AG09319 (cell line): ENCODE measurements at regions not wholly inside any gene's neighbourhood (a gene's known extent, or its start where the extent isn't known, plus 50 kb on each side); places are given as distances from the start of the nearest gene placed in this dataset.

Source experiments
- DNase-seq: peaks from one replicate; pipeline ENCODE4 v3.0.0-alpha.2; 2010; ENCODE audit warnings: low read depth; ENCODE audit errors: extremely low read depth
- CTCF ChIP-seq: IDR thresholded peaks from 2 replicates; pipeline ENCODE4 v1.5.1; 2011; ENCODE audit warnings: low read depth, mild to moderate bottlenecking, inconsistent platforms, low read length, moderate library complexity

- no peak for DNase-seq
- TF ChIP-seq CTCF = no peak
Measured at GRCh38 chr3:117248153-117248552, 538.6 kb downstream of the TUSC7 start.

GRCh38 chr3:117252208-117252607 lies 542.6 kb downstream of the TUSC7 start:
- no peak for DNase-seq
- no peak for TF ChIP-seq CTCF

DNA sequence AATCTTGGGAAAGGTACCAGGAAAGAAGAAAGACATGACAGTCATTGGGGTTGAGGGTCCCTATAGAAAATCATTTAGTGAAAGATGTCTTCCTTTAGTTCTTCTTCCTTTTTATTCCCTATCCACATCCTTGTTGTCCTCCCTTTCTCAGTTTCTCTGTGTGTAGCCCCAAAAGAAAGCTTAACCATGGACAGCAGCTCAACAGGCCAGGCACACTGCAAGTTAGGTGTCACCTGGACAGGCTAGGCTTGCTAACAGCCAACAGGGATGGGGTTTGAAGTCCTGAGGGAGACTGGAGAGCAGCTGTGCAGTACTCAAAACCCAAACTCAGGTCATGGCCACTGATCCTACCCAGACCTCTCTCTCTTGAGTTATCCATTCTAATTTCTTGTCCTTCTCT lies 543.1 kb downstream of the TUSC7 start:
- no peak for DNase-seq
- no peak for TF ChIP-seq CTCF

DNA sequence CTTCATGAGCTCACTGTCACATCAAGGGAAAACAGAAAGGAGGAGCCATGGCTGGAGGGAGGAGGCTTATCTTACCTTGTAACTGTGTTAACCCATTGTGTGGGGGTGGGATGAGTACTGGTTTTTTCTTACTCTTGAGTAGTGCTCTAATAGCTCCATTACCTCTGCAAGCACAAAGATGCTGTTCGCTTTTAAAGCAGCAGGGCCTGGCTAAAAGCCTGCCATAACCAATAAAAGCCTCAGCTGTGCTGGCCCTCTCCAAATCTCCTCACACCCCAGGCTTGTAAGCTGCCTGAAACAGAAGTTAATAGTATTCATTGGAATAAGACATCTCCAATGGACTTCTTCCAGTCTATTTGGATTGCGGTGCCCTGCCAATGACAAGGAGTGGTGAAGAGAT lies 544.1 kb downstream of the TUSC7 start:
- no peak for TF ChIP-seq CTCF
- no peak for DNase-seq

- DNase-seq = no peak
- TF ChIP-seq CTCF = no peak
Measured at GRCh38 chr3:117254985-117255384, 545.4 kb downstream of the TUSC7 start.

- no peak for TF ChIP-seq CTCF
- no peak for DNase-seq
Measured at GRCh38 chr3:117255736-117256135, 546.2 kb downstream of the TUSC7 start.

DNA sequence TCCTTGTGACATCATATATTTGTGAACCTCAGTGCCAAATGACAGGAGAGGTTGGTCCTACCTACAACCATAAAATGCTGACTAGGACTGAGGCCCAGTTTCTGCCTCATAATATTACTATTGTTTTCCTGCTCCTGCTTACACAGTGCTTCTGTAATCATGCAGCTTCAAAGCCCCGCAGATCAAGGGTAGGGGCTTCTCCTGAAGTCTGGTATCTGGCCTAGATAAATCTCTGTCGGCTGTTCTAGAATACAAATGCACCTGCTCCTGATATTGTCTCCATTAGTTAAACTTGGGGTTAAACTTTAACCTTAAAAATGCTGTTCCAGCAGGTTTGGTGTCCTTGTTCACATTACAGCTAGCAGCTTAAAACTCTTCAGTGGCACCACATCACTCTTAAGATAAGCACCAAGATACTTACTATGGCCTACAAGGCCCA lies 552.4 kb downstream of the TUSC7 start:
- DNase-seq = no peak
- TF ChIP-seq CTCF = no peak
